Endothelial cell of umbilical vein (primary cell): ENCODE measurements at regions not wholly inside any gene's neighbourhood (a gene's known extent, or its start where the extent isn't known, plus 50 kb on each side); places are given as distances from the start of the nearest gene placed in this dataset.

Experiments used
- EZH2 ChIP-seq: IDR thresholded peaks from 2 replicates; pipeline ENCODE4 v1.6.1; 2012; ENCODE audit warnings: borderline replicate concordance, low read depth, mild to moderate bottlenecking, moderate library complexity, low read length, inconsistent platforms; ENCODE audit not compliant: severe bottlenecking
- JUN ChIP-seq: IDR thresholded peaks from 2 replicates; pipeline ENCODE4 v1.6.1; 2011; ENCODE audit warnings: borderline replicate concordance, low read depth; ENCODE audit not compliant: insufficient read length, insufficient read depth
- MYC ChIP-seq: IDR thresholded peaks from one replicate; pipeline ENCODE4 v1.6.1; 2011; ENCODE audit warnings: mild to moderate bottlenecking, low read depth, low read length
- POLR2A ChIP-seq: IDR thresholded peaks from 2 replicates; pipeline ENCODE4 v1.6.1; 2012; ENCODE audit warnings: low read depth, mild to moderate bottlenecking, control low read depth, low read length
- POLR2AphosphoS5 ChIP-seq: IDR thresholded peaks from 2 replicates; pipeline ENCODE4 v1.6.1; 2012; ENCODE audit warnings: low read depth, mild to moderate bottlenecking, control low read depth, low read length, moderate library complexity; ENCODE audit not compliant: insufficient read depth
- TF ChIP-seq, protein P1 (sequence below), 2 donors: IDR thresholded peaks; 1 replicate in 1 of 2; 2 replicates in 1 of 2; pipeline ENCODE4 v1.5.1; 2011; ENCODE audit warnings: low read length in 2 of 2, mild to moderate bottlenecking in 2 of 2, moderate library complexity in 2 of 2, control low read depth in 1 of 2, inconsistent platforms in 1 of 2, low read depth in 1 of 2; ENCODE audit not compliant: insufficient read depth in 1 of 2; ENCODE audit errors: extremely low read depth in 1 of 2
- TF ChIP-seq, protein P2 (sequence below): IDR thresholded peaks from 2 replicates; pipeline ENCODE4 v1.6.1; 2011; ENCODE audit not compliant: insufficient read depth, insufficient read length

GRCh38 chr16:72626623-72627022 is 421.3 kb downstream of the ZFHX3 start:
- TF ChIP-seq POLR2A (no peak), JUN (no peak), POLR2AphosphoS5 (no peak), MYC (no peak), EZH2 (no peak)
- TF ChIP-seq, protein P1, sequence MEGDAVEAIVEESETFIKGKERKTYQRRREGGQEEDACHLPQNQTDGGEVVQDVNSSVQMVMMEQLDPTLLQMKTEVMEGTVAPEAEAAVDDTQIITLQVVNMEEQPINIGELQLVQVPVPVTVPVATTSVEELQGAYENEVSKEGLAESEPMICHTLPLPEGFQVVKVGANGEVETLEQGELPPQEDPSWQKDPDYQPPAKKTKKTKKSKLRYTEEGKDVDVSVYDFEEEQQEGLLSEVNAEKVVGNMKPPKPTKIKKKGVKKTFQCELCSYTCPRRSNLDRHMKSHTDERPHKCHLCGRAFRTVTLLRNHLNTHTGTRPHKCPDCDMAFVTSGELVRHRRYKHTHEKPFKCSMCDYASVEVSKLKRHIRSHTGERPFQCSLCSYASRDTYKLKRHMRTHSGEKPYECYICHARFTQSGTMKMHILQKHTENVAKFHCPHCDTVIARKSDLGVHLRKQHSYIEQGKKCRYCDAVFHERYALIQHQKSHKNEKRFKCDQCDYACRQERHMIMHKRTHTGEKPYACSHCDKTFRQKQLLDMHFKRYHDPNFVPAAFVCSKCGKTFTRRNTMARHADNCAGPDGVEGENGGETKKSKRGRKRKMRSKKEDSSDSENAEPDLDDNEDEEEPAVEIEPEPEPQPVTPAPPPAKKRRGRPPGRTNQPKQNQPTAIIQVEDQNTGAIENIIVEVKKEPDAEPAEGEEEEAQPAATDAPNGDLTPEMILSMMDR (IDR thresholded peaks at IDR 0.05; ENCODE audit: extremely low read depth in 1 of 2, insufficient read depth in 1 of 2, low read depth in 1 of 2, low read length in 2 of 2), result no peak
- TF ChIP-seq, protein P2, sequence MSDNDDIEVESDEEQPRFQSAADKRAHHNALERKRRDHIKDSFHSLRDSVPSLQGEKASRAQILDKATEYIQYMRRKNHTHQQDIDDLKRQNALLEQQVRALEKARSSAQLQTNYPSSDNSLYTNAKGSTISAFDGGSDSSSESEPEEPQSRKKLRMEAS, result no peak
